ENCODE measurements at regions not wholly inside any gene's neighbourhood (a gene's known extent, or its start where the extent isn't known, plus 50 kb on each side); places are given as distances from the start of the nearest gene placed in this dataset.

DNA sequence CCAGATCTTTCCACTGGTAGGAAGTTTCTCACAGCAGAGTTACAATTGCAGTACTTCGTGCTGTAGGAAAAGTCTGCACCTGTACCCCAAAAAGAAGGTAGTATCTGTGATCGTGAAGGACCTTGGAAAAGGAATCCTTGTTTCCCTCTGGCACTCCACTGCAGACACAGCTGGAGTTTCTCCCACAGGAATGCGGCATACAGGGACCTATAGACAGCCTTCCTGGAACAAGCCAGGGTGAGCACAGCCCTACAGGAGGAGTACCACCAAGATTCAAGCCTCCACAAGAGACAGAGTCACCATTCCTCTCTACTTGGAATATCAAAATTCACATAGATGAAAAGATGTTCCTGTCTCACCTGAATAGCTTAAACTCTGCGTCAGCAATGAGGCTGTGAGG, 372.4 kb downstream of the CMPK2 start:
- Histone ChIP-seq H3K23ac (ENCODE audit: insufficient read length, low read depth, low read length) (no peak overlapping the region), H2BK20ac (ENCODE audit: low read depth, low read length, poor library complexity, severe bottlenecking) (no peak overlapping the region), H3K56ac (ENCODE audit: insufficient read length, low read depth, low read length) (no peak overlapping the region), H3K79me1 (ENCODE audit: insufficient read depth, low read depth, low read length, poor library complexity, severe bottlenecking) (no peaks in the 10 kb centered on the region), H3K18ac (ENCODE audit: insufficient read length, low read depth, low read length) (no peak overlapping the region), H4K8ac (replicated peaks; ENCODE audit: insufficient read length, low read depth, low read length) (no peak overlapping the region), H3K14ac (ENCODE audit: insufficient read depth, low read length) (no peak overlapping the region), H3K27ac (ENCODE audit: insufficient read length, low read depth, low read length) (no peak overlapping the region), H3K9me3 (ENCODE audit: control insufficient read depth, low read depth, low read length) (no peaks in the 10 kb centered on the region), H3K9ac (ENCODE audit: extremely low read depth, insufficient read length, low read length) (no peak overlapping the region), H3K4ac (ENCODE audit: low read depth, low read length) (no peak overlapping the region), H4K5ac (ENCODE audit: insufficient read length, low read depth, low read length) (no peak overlapping the region), H3K27me3 (ENCODE audit: insufficient read depth, low read length) (no peaks in the 10 kb centered on the region), H2AK5ac (ENCODE audit: insufficient read length, low read length) (no peak overlapping the region), H3K4me2 (ENCODE audit: insufficient read depth, insufficient read length, low read length) (no peak overlapping the region), H2BK15ac (ENCODE audit: low read depth, low read length) (no peak overlapping the region), H3K23me2 (ENCODE audit: insufficient read length, low read depth, low read length, poor library complexity, severe bottlenecking) (no peaks in the 10 kb centered on the region), H2BK5ac (ENCODE audit: insufficient read length, low read length) (no peak overlapping the region), H2BK120ac (ENCODE audit: low read depth, low read length, poor library complexity, severe bottlenecking) (no peak overlapping the region), H3K4me1 (ENCODE audit: insufficient read depth, low read length) (no peaks in the 10 kb centered on the region), H4K20me1 (ENCODE audit: control insufficient read depth, insufficient read depth, insufficient read length) (no peaks in the 10 kb centered on the region), H3T11ph (ENCODE audit: low read length) (no peak overlapping the region), H4K91ac (ENCODE audit: insufficient read length, low read depth, low read length) (no peak overlapping the region), H2BK12ac (ENCODE audit: insufficient read length, low read depth, low read length) (no peak overlapping the region), H3K79me2 (ENCODE audit: insufficient read depth, low read length) (no peaks in the 10 kb centered on the region), H2AFZ (ENCODE audit: low read length) (no peak overlapping the region)
- TF ChIP-seq, protein P1, sequence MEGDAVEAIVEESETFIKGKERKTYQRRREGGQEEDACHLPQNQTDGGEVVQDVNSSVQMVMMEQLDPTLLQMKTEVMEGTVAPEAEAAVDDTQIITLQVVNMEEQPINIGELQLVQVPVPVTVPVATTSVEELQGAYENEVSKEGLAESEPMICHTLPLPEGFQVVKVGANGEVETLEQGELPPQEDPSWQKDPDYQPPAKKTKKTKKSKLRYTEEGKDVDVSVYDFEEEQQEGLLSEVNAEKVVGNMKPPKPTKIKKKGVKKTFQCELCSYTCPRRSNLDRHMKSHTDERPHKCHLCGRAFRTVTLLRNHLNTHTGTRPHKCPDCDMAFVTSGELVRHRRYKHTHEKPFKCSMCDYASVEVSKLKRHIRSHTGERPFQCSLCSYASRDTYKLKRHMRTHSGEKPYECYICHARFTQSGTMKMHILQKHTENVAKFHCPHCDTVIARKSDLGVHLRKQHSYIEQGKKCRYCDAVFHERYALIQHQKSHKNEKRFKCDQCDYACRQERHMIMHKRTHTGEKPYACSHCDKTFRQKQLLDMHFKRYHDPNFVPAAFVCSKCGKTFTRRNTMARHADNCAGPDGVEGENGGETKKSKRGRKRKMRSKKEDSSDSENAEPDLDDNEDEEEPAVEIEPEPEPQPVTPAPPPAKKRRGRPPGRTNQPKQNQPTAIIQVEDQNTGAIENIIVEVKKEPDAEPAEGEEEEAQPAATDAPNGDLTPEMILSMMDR (conservative IDR thresholded peaks at IDR 0.05): no peak
- Mint-ChIP-seq H3K4me3 (no peak overlapping the region), H3K9me3 (no peaks in the 10 kb centered on the region), H3K36me3 (ENCODE audit: insufficient read depth in 1 of 3, low read depth in 3 of 3) (no peaks in the 10 kb centered on the region), H3K27me3 (ENCODE audit: low read depth) (no peaks in the 10 kb centered on the region), H3K4me1 (peaks cover 6 to 11% of the 10 kb centered on the region in 2 experiments), H3K27ac (no peak overlapping the region)
- WGBS (ENCODE audit: extremely low coverage, insufficient read length, low lambda C conversion rate): no CpG with 5 or more reads among the region's 4 CpGs
- DNase-seq: no peak

Data from H9 (cell line).